ENCODE measurements at regions not wholly inside any gene's neighbourhood (a gene's known extent, or its start where the extent isn't known, plus 50 kb on each side); places are given as distances from the start of the nearest gene placed in this dataset.

GRCh38 chr4:184883024-184883423, 57.3 kb upstream of the ACSL1 start:
- no peak for TF ChIP-seq CTCF (conservative IDR thresholded peaks at IDR 0.05 in 1 of 2, IDR thresholded peaks at IDR 0.05 in 1 of 2; ENCODE audit: low read depth in 1 of 2, low read length in 2 of 2)
- TF ChIP-seq EZH2 (IDR thresholded peaks at IDR 0.05; ENCODE audit: low read length, missing control alignments), result no peak

Measured in fibroblast of lung (primary cell).